HG02870 (cell line): ENCODE measurements at regions not wholly inside any gene's neighbourhood (a gene's known extent, or its start where the extent isn't known, plus 50 kb on each side); places are given as distances from the start of the nearest gene placed in this dataset.
"Not testable (repeated sequence)": the region's sequence is repeated elsewhere in the genome, so short reads cannot be mapped to it uniquely, and the experiment has no call there.

ENCODE experiments used
- ATAC-seq: cut with Tn5 transposase; IDR thresholded peaks from one replicate; pipeline ENCODE4 v1.9.1; 2021; ENCODE audit warnings: mild to moderate bottlenecking, moderate library complexity; ENCODE audit not compliant: unreplicated experiment

DNA sequence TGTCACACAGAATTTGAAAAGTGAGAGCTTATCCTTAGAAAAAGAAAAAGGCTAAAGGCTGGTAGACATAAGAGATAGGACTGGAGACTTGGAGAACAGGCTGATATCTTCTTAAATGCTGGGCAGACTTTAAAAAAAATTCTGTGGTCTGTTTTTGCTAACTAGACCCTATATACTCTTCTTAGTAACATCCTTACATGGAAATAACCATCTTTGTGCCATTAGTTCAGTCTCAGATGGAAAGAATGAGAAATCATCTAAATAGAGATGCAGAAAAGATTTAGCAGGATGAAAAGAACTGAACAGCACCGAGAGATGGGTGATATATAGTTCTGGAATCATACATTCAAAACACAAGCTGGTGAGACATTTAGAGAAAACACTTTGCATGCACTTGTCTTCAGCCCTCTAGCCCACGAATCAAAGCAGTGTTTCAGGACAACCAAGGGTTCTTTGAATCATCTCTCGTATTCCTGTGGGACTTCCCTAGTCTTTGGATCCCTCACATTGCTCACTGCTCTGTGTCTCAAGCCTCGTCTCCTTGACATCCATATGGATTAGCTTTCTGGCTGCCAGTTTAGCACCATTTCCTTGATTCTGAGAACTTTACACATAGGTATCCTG is 93.0 kb upstream of the LYSMD4 start:
- no peak for ATAC-seq

- ATAC-seq = no peak
Observed at GRCh38 chr15:99823346-99823745, 90.1 kb upstream of the LYSMD4 start.

DNA sequence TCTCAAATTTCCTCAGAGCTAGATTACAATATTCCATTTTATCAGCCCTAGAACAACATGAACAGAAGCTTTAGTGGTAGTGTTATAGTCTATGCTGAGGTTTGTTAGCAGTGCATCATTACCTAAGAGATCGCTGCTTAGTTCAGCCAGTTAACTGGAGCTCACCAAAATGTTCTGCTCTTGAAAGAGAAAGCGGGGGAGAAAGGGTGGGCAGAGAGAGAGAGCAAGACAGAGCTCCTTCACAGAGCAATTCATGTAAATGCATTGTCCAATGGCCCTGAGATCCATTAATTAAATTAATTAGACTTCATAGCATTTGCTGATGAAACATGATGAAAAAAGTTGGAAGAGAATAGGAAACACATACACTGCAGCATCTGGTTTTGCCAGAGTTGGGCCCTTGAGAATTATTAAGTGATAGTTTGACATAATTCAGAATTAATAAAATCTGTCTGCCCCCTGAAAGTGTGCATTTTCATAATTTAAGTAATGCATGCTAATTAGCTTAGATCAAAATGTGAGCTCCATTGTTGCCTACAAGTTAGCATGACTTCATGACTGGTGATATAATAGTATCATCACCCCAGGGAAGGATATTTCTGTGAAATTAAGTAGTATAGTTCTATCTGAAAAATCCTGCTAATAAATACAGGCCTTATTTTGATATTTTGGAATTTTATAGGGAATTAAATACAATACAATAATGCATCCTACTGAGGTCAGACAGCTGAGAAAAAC is 86.9 kb upstream of the LYSMD4 start:
- no peak for ATAC-seq

- ATAC-seq = no peak
Observed at GRCh38 chr15:99818872-99819271, 85.6 kb upstream of the LYSMD4 start.

DNA sequence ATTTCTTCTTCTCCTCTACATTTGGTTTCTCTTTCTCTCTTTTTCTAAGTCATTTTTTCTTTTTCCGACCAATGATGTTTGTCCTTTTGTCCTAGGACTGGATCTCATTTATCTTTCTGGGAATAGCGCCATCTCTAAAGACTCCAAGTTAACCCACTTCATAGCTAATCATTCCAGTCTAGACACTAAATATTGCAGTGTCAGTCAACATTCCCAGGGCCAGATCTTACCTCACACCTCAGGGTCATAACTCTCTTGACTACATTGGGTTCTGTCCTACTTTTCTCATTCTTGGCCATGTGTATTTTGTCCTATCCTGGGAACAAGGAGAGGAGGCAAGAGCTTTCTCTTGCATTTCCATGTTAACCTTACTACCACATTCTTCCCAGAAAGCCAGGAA is 83.6 kb upstream of the LYSMD4 start:
- ATAC-seq = not testable (repeated sequence)

GRCh38 chr15:99810663-99811062 is 77.4 kb upstream of the LYSMD4 start:
- not testable (repeated sequence) for ATAC-seq

DNA sequence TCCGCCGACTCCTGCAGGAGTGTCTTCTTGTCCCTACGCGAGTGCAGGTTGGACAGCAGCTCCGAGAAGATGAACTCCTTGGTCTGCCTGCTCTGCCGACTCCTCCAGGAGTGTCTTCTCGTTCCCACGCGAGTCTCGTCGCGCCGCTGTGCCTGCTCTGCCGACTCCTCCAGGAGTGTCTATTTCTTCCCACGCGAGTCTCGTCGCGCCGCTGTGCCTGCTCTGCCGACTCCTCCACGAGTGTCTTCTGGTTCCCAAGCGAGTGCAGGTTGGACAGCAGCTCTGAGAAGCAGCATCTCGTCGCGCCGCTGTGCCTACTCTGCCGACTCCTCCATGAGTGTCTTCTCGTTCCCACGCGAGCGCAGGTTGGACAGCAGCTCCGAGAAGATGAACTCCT is 66.6 kb upstream of the LYSMD4 start:
- ATAC-seq = not testable (repeated sequence)

- ATAC-seq = not testable (repeated sequence)
Observed at GRCh38 chr15:99799182-99799853, 66.1 kb upstream of the LYSMD4 start.

- ATAC-seq = not testable (repeated sequence)
Observed at GRCh38 chr15:99796940-99797870, 64.0 kb upstream of the LYSMD4 start.

GRCh38 chr15:99791881-99792807 is 58.9 kb upstream of the LYSMD4 start:
- ATAC-seq = not testable (repeated sequence)

DNA sequence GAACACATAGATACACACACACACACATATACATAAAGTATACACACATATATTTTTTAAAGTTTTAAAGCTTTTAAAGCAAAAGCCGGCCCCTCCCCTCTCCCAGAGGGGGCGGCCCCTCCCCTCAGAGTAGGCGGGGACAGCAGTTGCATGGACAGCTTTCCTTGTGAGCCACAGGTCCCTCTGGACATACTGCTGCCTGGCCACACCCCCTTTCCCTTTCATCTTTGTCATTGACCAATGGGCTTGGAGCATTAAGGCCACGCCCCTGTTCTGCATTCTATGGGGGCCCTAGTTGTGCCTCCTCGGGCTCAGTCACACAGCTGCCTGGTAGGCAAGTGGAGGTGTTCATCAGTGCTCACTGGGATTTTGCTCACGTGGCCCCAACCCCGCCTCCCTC is 57.5 kb upstream of the LYSMD4 start:
- not testable (repeated sequence) for ATAC-seq

DNA sequence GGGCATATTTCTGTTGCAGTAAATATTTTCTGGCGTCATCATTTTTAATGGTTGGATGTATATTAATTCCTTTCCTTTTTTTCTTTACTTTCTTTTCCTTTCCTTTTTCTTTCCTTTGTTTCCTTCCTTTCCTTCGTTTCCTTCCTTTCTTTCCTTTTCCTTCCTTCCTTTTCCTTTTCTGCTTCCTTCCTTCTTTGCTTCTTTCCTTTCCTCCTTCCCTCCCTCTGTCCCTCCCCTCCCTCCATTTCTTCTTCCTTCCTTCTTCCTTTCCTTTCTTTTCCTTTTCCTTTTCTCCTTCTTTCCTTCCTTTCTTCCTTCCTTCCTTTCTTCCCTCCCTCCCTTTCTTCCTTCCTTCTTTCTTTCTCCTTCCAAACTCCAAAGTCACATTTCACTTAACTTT is 54.9 kb upstream of the LYSMD4 start:
- ATAC-seq = no peak

DNA sequence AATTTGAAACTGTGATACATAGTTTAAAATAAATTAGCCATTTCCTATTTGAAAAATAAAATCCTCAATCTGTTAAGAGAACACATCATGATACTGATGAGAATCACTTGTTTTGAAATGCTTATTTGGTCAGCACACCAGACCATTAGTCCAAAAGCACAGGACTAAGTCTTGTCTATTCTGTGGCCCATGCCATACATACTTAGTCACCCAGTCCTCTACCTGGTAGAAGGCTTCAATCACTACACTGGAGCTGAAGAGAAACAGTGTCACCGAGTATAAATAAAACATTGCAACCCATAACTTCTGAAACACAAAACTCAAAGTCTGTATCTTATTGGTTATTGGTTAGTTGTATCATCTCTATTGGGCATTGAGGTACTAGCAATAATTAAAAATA is 51.6 kb upstream of the LYSMD4 start:
- ATAC-seq = not testable (repeated sequence)

DNA sequence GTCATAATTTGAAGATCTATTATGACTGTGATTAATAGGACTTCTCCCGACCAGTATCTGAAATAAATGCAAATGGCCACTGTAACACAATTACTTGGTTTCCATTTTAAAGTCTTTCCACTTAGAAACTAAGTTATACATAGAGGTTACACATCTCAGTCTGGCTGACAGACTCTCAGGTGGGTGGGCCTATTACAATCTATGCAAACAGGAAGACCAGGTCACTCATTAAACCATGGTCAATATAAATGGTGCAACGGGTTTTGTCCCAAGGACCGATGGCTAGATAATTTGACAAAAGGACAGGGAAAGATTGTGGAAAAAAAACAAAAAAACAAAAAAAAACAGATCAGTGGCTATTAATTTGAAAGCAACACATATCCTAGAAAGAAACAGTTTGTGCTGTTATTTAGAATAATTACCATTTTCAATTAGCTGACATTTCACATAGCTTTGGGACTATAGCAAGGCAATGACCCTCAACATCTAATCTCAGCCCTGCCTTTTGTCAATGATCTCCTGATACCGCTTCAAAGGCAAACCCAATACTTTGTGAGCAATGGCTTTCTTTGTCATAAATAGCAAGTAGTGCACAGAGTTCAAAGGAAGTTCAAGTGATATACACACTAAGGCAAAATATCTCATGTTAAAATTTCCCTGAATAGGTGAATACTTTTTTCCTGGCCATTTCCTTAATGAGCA is 50.8 kb upstream of the LYSMD4 start:
- not testable (repeated sequence) for ATAC-seq
